OCI-LY7 (cell line): ENCODE measurements at regions not wholly inside any gene's neighbourhood (a gene's known extent, or its start where the extent isn't known, plus 50 kb on each side); places are given as distances from the start of the nearest gene placed in this dataset.

Source experiments
- EZH2phosphoT487 ChIP-seq: fragments of 200-600 bp; sonication (generic); IDR thresholded peaks from 2 replicates; pipeline ENCODE4 v1.6.1; 2018; ENCODE audit warnings: low read depth, borderline replicate concordance, mild to moderate bottlenecking, mixed run types, antibody characterized with exemption, low read length, moderate library complexity, mixed read lengths
- TF ChIP-seq, protein P1 (sequence below): fragments of 200-600 bp; sonication (generic); conservative IDR thresholded peaks from 2 replicates; pipeline ENCODE4 v1.5.1; 2014; ENCODE audit warnings: mild to moderate bottlenecking, antibody characterized with exemption, low read length, moderate library complexity, mixed read lengths

DNA sequence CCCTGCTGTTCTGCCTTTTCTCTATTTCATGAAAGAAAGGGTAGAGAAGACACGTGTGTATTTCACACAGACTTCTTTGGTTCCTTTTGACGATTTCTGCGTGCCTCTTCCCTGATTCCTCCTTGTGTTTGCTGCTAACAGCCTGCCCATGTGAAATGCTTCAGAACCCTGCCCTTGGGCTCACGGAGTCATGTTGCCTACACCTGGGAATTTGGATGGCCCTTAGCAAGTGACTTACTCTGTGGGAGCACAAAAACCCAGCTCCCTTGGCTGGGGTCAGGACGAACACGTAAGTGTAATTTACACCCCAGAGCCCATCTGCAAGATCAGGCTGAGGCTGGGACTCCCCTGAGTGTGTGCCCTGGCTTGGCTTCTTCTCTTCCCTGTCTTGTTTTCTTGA, 220.3 kb upstream of the BCOR start:
- TF ChIP-seq EZH2phosphoT487: no peak
- TF ChIP-seq, protein P1, sequence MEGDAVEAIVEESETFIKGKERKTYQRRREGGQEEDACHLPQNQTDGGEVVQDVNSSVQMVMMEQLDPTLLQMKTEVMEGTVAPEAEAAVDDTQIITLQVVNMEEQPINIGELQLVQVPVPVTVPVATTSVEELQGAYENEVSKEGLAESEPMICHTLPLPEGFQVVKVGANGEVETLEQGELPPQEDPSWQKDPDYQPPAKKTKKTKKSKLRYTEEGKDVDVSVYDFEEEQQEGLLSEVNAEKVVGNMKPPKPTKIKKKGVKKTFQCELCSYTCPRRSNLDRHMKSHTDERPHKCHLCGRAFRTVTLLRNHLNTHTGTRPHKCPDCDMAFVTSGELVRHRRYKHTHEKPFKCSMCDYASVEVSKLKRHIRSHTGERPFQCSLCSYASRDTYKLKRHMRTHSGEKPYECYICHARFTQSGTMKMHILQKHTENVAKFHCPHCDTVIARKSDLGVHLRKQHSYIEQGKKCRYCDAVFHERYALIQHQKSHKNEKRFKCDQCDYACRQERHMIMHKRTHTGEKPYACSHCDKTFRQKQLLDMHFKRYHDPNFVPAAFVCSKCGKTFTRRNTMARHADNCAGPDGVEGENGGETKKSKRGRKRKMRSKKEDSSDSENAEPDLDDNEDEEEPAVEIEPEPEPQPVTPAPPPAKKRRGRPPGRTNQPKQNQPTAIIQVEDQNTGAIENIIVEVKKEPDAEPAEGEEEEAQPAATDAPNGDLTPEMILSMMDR: no peak
